ENCODE measurements at regions not wholly inside any gene's neighbourhood (a gene's known extent, or its start where the extent isn't known, plus 50 kb on each side); places are given as distances from the start of the nearest gene placed in this dataset.

DNA sequence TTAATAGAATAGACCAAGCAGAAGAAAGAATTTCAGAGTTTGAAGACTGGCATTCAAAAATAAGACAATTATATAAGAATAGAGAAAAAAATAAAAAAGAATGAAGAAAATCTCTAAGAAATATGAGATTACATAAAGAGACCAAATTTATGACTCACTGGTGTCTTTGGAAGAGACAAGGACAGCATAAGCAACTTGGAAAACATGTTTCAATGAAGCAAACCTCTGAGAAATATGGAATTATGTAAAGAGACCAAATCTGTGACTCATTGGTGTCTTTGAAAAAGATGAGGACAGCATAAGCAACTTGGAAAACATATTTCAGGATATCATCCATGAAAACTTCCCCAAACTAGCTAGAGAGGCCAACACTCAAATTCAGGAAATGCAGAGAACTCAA lies 60.4 kb upstream of the LYPLAL1 start:
- no peak for DNase-seq

DNA sequence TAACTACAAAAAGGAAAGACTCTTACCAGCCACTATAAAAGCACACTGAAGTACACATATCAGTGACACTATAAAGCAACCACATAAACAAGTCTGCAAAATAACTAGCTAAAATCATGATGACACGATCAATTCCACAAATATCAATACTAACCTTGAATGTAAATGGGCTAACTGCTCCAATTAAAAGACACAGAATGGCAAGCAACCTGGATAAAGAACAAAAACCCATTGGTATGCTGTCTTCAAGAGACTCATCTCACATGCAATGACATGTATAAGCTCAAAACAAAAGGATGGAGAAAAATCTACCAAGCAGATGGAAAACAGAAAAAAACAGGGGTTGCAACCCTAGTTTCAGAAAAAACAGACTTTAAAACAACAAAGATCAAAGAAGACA lies 59.7 kb upstream of the LYPLAL1 start:
- DNase-seq = no peak

DNA sequence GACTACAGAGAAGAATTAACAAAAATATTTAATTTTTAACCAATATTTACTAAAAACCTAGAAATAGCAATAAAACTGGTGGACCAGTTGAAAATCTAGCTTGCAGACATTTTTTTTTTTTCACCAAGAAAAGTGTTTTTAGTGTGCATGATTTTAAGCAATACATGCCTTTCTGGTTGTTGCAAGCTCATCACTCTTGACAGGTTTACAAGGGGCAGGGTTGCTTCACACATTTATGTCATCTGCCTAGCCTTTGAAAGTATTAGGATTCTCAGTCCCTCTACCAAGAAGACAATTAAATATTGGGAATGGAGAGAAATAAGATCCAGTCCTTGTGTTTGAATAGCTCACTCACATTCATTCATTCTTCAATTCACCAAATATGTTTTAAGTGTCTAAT lies 53.8 kb upstream of the LYPLAL1 start:
- DNase-seq = no peak

DNA sequence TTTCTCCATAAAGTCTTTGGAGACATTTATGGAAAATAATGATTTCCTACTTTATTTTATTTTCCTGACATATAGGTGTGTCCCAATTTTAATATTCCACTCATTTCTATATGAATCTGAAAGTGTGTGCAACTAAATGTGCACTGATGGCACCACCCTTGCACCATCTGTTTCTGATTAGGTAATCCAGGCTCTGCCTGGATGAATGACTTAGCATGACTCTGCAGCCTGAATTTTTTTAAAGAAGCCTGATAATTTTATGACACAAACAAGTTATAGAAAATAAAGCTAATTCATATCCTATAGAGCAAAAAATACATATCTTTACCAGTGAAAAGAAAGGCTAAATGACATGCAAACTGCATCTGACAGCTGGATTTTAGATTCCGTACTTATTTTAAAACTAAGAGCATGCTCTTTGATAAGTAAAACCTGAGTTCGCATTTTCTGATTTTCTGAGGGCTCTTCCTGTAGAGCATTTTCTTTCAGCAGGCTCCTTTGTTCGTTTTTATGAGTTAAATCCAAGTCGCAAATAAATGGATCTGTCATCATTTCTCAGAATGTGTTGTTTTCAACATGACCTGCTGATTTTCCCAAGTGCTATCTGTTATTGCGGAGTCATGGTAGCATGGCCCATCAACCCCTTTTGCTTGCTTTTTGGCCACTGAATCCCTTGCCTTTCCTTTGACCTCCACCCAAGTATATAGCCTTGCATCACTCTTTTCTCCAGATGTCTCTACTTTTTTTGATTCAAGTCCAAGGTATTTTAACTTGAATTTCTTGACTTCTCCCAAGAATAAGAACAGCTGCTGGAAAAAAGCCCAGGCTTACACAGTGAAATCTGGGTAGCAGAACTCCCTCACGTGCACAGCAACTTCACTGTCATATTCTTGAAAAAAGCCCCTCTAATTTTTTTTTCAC lies 52.8 kb upstream of the LYPLAL1 start:
- DNase-seq = no peak

DNA sequence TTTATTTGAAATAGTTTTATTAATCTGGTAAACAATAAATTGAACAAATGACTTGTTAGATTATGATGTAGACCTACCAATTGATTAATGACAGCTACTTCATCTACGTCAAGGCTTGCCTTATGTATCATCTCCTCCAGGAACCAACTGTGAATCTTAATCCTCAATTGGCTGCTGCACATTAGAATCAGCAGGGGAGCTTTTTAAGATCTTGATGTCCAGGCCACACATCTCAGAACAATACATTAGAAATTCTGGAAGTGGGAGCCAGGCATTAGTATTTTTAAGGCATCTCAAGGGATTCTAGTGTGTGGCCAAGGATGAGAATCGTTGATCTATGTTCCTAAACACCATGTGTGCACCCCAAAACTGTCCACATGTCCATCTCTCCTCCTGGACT lies 52.0 kb upstream of the LYPLAL1 start:
- no peak for DNase-seq

DNA sequence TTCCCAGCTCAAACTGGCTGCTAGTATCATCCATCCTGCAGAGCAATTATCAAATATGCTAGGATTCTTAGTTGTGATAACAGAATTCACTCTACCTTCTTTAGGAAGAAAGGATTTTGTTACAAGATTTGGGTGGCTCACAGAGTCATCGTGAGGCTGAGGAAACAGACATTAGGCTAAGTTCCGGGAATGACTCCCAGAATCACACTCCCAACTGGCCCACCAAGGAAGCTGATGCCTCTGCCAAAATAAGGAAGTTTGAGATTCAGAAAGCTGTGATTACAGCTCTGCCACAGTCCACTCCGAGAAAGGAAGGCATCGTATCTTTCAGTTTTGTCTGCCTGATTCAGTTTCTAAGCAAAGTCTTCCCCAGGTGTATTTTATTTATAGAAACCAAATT lies 50.6 kb upstream of the LYPLAL1 start:
- DNase-seq = no peak
